Activated T-helper 17 cell treated with anti-CD3 and anti-CD28 coated beads, Interleukin-2, amount 50 U/mL, for 72 hours (primary cell): ENCODE measurements at regions not wholly inside any gene's neighbourhood (a gene's known extent, or its start where the extent isn't known, plus 50 kb on each side); places are given as distances from the start of the nearest gene placed in this dataset.
A peak's percentile ranks its signal among the peaks of the same experiment; 100 is the strongest.

Experiments used
- ATAC-seq: fragments of 150-1000 bp; cut with Tn5 transposase; replicated peaks from 2 replicates; pipeline ENCODE4 v1.10.0; 2021; ENCODE audit warnings: mild to moderate bottlenecking, moderate library complexity
- H3K27ac Mint-ChIP-seq: one replicate; pipeline ENCODE4 v1.8.0; 2022; ENCODE audit warnings: mixed read lengths
- H3K27me3 Mint-ChIP-seq: one replicate; pipeline ENCODE4 v1.8.0; 2022; ENCODE audit warnings: mixed read lengths
- H3K36me3 Mint-ChIP-seq: one replicate; pipeline ENCODE4 v1.8.0; 2022; ENCODE audit warnings: low read depth, mild to moderate bottlenecking, mixed read lengths
- H3K4me1 Mint-ChIP-seq: one replicate; pipeline ENCODE4 v1.8.0; 2022; ENCODE audit warnings: mixed read lengths
- H3K4me3 Mint-ChIP-seq: one replicate; pipeline ENCODE4 v1.8.0; 2022; ENCODE audit warnings: mild to moderate bottlenecking, mixed read lengths
- H3K9me3 Mint-ChIP-seq: one replicate; pipeline ENCODE4 v1.8.0; 2022; ENCODE audit warnings: mixed read lengths

GRCh38 chr6:44657206-44657819 lies 269.8 kb downstream of the CDC5L start:
- Mint-ChIP-seq H3K9me3 (no peaks in the 10 kb centered on the region), H3K4me3 (no peak overlapping the region), H3K36me3 (no peaks in the 10 kb centered on the region), H3K4me1 (peaks cover 5% of the 10 kb centered on the region), H3K27ac (no peak overlapping the region), H3K27me3 (no peaks in the 10 kb centered on the region)
- ATAC-seq: no peak

- no peaks in the 10 kb centered on the region for H3K9me3 Mint-ChIP-seq
- H3K36me3 Mint-ChIP-seq: no peaks in the 10 kb centered on the region
- H3K27ac Mint-ChIP-seq: no peak overlapping the region
- no peak for ATAC-seq
- no peak overlapping the region for H3K4me3 Mint-ChIP-seq
- H3K4me1 Mint-ChIP-seq: peaks cover 9% of the 10 kb centered on the region
- no peaks in the 10 kb centered on the region for H3K27me3 Mint-ChIP-seq
These were observed 271.1 kb downstream of the CDC5L start for GRCh38 chr6:44658571-44658970.

GRCh38 chr6:44659726-44660125 lies 272.2 kb downstream of the CDC5L start:
- Mint-ChIP-seq H3K9me3 (no peaks in the 10 kb centered on the region), H3K36me3 (no peaks in the 10 kb centered on the region), H3K4me3 (no peak overlapping the region), H3K4me1 (peaks cover 9% of the 10 kb centered on the region), H3K27ac (no peak overlapping the region), H3K27me3 (no peaks in the 10 kb centered on the region)
- no peak for ATAC-seq

GRCh38 chr6:44660561-44661220 lies 273.2 kb downstream of the CDC5L start:
- no peaks in the 10 kb centered on the region for H3K9me3 Mint-ChIP-seq
- no peaks in the 10 kb centered on the region for H3K36me3 Mint-ChIP-seq
- H3K27me3 Mint-ChIP-seq: no peaks in the 10 kb centered on the region
- no peak for ATAC-seq
- peaks cover 5% of the 10 kb centered on the region for H3K4me1 Mint-ChIP-seq
- no peak overlapping the region for H3K27ac Mint-ChIP-seq
- no peak overlapping the region for H3K4me3 Mint-ChIP-seq

GRCh38 chr6:44661221-44662008 lies 273.9 kb downstream of the CDC5L start:
- H3K4me1 Mint-ChIP-seq: peaks cover 5% of the 10 kb centered on the region
- no peak for ATAC-seq
- no peak overlapping the region for H3K4me3 Mint-ChIP-seq
- no peaks in the 10 kb centered on the region for H3K9me3 Mint-ChIP-seq
- no peak overlapping the region for H3K27ac Mint-ChIP-seq
- H3K36me3 Mint-ChIP-seq: no peaks in the 10 kb centered on the region
- H3K27me3 Mint-ChIP-seq: no peaks in the 10 kb centered on the region

- peak overlapping the region; percentile 35 for H3K4me3 Mint-ChIP-seq
- ATAC-seq: peak; percentile 65
- H3K36me3 Mint-ChIP-seq: no peaks in the 10 kb centered on the region
- H3K4me1 Mint-ChIP-seq: peaks cover 7% of the 10 kb centered on the region
- H3K27me3 Mint-ChIP-seq: no peaks in the 10 kb centered on the region
- H3K27ac Mint-ChIP-seq: peak overlapping the region; percentile 69
- no peaks in the 10 kb centered on the region for H3K9me3 Mint-ChIP-seq
These were observed 275.1 kb downstream of the CDC5L start for GRCh38 chr6:44662461-44663121.

GRCh38 chr6:44663860-44664634 lies 276.5 kb downstream of the CDC5L start:
- H3K4me1 Mint-ChIP-seq: peaks cover 12% of the 10 kb centered on the region
- no peak for ATAC-seq
- peak overlapping the region; percentile 69 for H3K27ac Mint-ChIP-seq
- H3K9me3 Mint-ChIP-seq: no peaks in the 10 kb centered on the region
- peaks cover 3% of the 10 kb centered on the region for H3K27me3 Mint-ChIP-seq
- H3K4me3 Mint-ChIP-seq: no peak overlapping the region
- no peaks in the 10 kb centered on the region for H3K36me3 Mint-ChIP-seq

GRCh38 chr6:44664716-44665115 lies 277.2 kb downstream of the CDC5L start:
- H3K36me3 Mint-ChIP-seq: no peaks in the 10 kb centered on the region
- no peaks in the 10 kb centered on the region for H3K9me3 Mint-ChIP-seq
- peak overlapping the region; percentile 41 for H3K27ac Mint-ChIP-seq
- no peak for ATAC-seq
- peaks cover 3% of the 10 kb centered on the region for H3K27me3 Mint-ChIP-seq
- peaks cover 12% of the 10 kb centered on the region for H3K4me1 Mint-ChIP-seq
- H3K4me3 Mint-ChIP-seq: no peak overlapping the region

GRCh38 chr6:44665143-44665542 lies 277.6 kb downstream of the CDC5L start:
- peaks cover 3% of the 10 kb centered on the region for H3K27me3 Mint-ChIP-seq
- no peaks in the 10 kb centered on the region for H3K9me3 Mint-ChIP-seq
- no peaks in the 10 kb centered on the region for H3K36me3 Mint-ChIP-seq
- H3K4me3 Mint-ChIP-seq: no peak overlapping the region
- peak overlapping the region; percentile 41 for H3K27ac Mint-ChIP-seq
- no peak for ATAC-seq
- H3K4me1 Mint-ChIP-seq: peaks cover 12% of the 10 kb centered on the region

- Mint-ChIP-seq H3K4me3 (no peak overlapping the region), H3K36me3 (no peaks in the 10 kb centered on the region), H3K27ac (peak overlapping the region; percentile 41), H3K9me3 (no peaks in the 10 kb centered on the region), H3K27me3 (peaks cover 3% of the 10 kb centered on the region), H3K4me1 (peaks cover 12% of the 10 kb centered on the region)
- ATAC-seq: no peak
These were observed 278.2 kb downstream of the CDC5L start for GRCh38 chr6:44665683-44666082.

GRCh38 chr6:44666324-44666723 lies 278.8 kb downstream of the CDC5L start:
- Mint-ChIP-seq H3K9me3 (no peaks in the 10 kb centered on the region), H3K27me3 (peaks cover 3% of the 10 kb centered on the region), H3K4me3 (no peak overlapping the region), H3K27ac (peak overlapping the region; percentile 78), H3K36me3 (no peaks in the 10 kb centered on the region), H3K4me1 (peaks cover 12% of the 10 kb centered on the region)
- ATAC-seq: no peak

- Mint-ChIP-seq H3K4me3 (no peak overlapping the region), H3K9me3 (no peaks in the 10 kb centered on the region), H3K27me3 (peaks cover 3% of the 10 kb centered on the region), H3K27ac (peak overlapping the region; percentile 78), H3K4me1 (peaks cover 12% of the 10 kb centered on the region), H3K36me3 (no peaks in the 10 kb centered on the region)
- no peak for ATAC-seq
These were observed 279.7 kb downstream of the CDC5L start for GRCh38 chr6:44667226-44667625.

- Mint-ChIP-seq H3K27me3 (peaks cover 3% of the 10 kb centered on the region), H3K27ac (peak overlapping the region; percentile 78), H3K4me1 (peaks cover 10% of the 10 kb centered on the region), H3K9me3 (no peaks in the 10 kb centered on the region), H3K4me3 (no peak overlapping the region), H3K36me3 (no peaks in the 10 kb centered on the region)
- ATAC-seq: peak; percentile 51
These were observed 280.3 kb downstream of the CDC5L start for GRCh38 chr6:44667668-44668390.
